ENCODE measurements at regions not wholly inside any gene's neighbourhood (a gene's known extent, or its start where the extent isn't known, plus 50 kb on each side); places are given as distances from the start of the nearest gene placed in this dataset.
A peak's percentile ranks its signal among the peaks of the same experiment; 100 is the strongest.

- DNase-seq = no peak
These were observed 67.6 kb downstream of the NMUR2 start for GRCh38 chr5:152337484-152337883.

- no peak for DNase-seq
These were observed 69.6 kb downstream of the NMUR2 start for GRCh38 chr5:152335461-152335860.

GRCh38 chr5:152332716-152333460 is 72.2 kb downstream of the NMUR2 start:
- peak in 2 of 3 experiments; percentile 18 to 55 for DNase-seq

DNA sequence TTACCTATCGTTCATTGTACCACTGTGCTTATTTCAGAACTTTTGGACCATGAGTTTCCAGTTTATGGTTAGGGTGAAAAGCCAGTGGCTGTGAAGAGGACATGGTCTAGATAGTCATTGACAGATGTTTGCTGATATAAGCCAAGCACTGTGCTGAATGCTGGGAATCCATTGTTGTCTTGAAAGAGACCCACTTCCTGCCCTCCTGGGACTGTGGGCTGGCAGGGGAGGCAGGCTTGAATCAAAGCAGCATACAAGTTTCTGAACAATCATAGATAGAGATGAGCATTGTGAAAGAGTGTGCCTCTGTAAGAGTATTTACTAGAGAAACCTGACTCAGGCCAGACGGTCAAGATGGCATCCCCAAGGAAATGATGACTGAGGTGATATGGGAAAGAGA is 73.4 kb downstream of the NMUR2 start:
- no peak for DNase-seq

GRCh38 chr5:152331006-152331405 is 74.1 kb downstream of the NMUR2 start:
- no peak for DNase-seq

GRCh38 chr5:152329761-152330283 is 75.3 kb downstream of the NMUR2 start:
- DNase-seq = peak in 1 of 3 experiments; percentile 17

DNA sequence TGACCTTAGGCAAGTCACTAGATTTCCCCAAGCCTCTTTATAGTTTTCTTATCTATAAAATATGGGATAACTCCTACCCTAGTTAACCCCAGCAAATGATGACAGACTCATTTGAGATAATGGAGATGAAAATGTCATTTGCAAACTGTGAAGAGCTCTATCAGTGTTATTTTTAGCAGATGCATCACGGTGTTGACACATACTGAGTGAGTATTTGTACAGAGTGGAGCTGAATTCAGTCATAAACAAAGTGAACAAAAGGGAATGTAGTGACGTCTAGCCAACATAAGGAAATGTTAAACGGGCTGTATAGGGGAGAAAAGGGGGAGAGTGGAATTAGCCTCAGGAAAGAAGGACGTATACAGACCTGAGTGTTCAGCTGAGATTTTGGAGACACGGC is 75.9 kb downstream of the NMUR2 start:
- DNase-seq = peak in 2 of 3 experiments; percentile 7 to 49

DNA sequence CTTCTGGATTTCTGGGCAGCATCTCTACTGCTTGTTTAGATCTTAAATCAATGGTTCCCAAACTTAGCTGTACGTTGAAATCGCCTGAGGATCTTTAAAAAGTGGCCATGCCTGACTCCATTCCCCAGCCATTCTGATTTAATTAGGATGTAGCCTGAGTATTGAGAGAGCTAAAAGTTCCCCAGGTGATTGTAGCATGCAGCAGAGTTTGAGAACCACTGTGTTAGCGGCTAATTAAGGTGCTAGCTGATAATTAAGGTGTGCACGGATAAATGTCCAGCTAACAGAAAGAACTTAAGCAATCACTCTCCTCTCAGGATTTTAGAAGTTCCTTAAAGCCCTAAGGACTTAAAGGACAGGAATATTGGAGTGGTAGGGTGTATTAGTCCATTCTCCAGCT is 89.1 kb downstream of the NMUR2 start:
- DNase-seq = no peak

DNA sequence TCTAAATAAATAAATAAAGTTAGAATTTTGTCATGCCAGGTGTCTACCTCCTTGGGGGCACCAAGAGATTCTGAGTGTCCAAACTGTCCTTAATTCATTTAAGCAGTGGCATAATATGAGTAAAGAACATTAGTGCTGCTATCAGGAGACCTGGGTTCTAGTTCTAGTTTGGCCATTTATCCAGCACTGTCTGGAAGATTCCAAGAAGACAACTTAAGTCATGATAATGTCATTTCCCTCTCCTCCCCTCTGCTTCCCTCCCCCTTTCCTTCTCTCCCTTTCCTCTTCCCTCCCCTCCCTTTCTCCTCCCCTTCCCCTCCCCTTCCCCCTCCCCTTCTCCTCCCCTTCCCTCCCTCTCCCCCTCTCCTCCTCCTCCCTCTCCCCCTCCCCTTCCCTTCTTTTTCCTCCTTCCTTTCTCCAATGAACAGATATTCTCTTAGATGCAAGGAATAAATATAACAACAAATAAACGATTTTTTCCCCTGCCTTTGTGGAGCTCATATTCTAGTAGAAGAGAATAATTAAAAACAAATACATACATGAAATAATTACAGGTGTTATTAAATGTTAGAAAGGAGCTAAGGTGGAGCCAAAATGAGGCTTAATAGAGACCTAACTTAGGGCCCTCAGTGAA is 90.8 kb downstream of the NMUR2 start:
- DNase-seq = no peak

DNA sequence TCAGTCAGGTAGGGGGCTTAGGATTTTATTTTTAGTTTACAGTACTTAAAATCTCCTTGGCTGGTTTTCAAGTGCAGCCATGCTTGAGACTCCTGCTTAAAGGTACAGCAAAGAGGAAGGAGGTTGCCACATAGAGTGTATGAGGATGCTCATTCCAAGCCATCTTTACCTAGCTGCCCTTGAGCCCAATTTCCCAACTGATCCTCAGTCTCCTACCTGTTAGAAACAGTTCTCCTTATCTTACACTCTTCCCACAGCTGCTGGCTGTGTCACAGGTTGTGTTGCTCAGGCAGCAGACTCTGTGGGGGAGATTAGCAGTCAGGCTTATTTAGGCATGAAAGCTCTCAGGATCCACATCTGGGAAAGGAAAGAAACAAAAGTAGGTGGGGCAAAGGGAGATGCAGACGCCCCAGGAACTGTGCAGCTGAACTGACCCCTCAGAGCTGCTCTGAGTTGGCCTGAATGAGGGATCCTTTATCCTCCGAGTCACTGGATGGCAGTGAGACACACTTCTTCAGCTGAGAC is 95.1 kb downstream of the NMUR2 start:
- no peak for DNase-seq

DNA sequence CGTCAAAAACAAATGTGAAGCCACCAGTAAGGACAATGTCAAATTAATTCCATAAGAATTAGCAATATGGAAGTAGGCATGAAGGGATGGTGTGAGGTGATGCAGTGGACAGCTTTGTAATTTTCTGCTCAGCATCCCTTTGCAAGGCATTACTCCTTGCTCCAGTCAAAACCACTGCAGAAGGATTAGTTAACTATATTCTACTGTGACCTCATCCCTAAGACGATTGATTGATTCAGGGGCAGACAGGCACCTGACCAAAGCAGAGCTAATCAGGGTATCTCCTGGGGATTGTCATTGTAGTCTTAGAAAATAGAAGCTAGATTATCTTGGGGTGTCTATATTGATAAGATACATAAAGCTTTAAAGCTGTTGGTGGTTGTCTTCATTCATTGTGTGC is 98.7 kb downstream of the NMUR2 start:
- no peak for DNase-seq

DNA sequence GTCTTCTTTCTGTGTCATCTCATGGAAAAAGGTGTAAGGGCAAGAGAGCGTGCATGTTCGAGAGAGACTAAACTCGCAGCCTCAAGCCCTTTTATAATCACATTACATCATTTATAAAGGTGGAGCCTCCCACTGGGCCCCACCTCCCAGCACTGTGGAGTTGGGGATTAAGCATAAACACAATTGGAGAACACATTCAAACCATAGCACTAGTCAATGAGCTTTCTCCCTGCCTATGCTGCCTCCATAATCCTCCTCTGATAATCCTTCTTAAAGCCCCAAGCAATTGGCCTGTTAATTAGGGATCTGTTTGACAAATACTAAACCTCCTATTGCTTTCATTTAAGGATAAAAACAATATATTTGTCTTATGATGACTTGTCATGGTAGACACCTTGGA is 99.6 kb downstream of the NMUR2 start:
- no peak for DNase-seq

- DNase-seq = no peak
These were observed 101.2 kb downstream of the NMUR2 start for GRCh38 chr5:152303841-152304240.

DNA sequence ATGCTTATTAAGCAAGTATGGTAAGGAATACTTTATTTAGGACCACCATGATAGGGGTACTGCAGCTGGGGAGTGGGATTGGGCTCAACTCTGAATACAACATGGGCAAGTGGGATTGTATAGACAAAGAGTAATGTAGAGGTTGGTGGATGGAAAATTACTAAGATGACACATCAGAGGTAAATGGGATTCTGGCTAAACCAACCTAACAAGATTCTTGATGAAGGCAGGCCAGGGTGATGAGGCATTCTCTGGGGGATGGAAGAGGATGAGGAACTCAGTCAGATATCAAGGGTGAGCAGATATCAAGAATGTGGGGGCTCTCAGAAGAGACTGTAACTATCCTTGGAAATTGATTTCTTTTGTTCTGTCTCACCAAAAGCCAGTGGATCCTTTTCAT is 107.2 kb downstream of the NMUR2 start:
- no peak for DNase-seq

GRCh38 chr5:152293189-152293588 is 111.9 kb downstream of the NMUR2 start:
- no peak for DNase-seq

- peak in 2 of 3 experiments; percentile 3 to 36 for DNase-seq
These were observed 114.9 kb downstream of the NMUR2 start for GRCh38 chr5:152290181-152290580.

- no peak for DNase-seq
These were observed 116.0 kb downstream of the NMUR2 start for GRCh38 chr5:152288917-152289595.

- DNase-seq = no peak
These were observed 116.6 kb downstream of the NMUR2 start for GRCh38 chr5:152288499-152288898.

- no peak for DNase-seq
These were observed 119.3 kb downstream of the NMUR2 start for GRCh38 chr5:152285764-152286163.

GRCh38 chr5:152282331-152282730 is 122.7 kb downstream of the NMUR2 start:
- DNase-seq = no peak

DNA sequence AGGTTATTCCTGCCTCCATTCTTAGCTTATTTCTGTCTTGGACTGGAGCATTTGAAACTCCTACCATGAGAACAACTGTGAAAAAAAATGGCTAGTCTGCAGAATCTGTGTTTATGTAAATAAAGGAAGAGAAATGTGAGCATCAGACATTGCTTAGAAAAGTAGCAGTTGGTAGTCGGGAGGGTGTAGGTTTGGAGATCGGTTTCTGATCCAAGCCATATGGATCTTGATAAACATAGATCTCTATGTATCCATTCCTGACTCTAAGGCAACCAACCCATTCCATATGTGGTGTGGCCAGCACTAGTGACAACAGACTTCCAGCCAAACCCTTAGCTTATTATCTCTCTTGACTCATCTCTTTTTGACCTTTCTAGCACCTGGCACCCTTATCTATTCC is 127.1 kb downstream of the NMUR2 start:
- DNase-seq = no peak

- DNase-seq = no peak
These were observed 130.9 kb downstream of the NMUR2 start for GRCh38 chr5:152274224-152274623.

DNA sequence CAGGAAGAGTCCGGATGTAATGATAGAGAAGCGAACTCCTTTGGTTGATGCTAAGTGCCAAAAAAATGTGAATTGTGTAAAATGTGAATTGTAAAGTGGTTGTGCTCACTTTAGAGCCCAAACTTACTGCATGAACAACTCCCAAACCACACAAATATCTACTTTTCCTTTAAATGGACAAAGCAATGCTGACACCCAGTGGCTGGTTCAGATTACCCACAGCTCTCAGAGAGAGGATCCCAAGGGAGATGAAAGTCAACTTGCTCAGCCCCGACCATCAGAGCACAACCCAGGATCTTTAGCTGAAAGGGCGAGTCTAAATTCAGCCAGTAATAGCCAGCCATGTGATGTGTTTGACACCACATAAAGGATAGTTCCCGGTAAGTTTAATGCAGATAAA is 133.7 kb downstream of the NMUR2 start:
- peak; percentile 8 to 51 (median 42) for DNase-seq

DNA sequence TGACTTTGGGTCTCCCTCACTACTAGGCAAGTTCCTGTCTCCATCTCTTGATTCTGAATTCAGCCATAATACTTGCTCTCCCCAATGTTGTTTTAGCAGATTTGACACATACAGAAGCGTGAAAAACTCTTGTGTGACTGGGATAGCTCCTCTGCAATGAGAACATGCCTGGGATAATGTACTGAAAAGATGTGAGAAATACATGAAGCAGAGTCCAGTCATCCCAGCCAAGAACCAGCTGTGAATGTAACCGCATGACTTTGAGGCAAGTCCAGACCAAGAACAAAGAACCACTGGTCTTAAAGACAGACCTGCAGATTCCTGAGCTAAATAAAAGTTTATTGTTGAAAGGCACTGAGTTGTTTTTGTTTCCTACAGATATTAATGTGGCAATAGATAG is 135.0 kb downstream of the NMUR2 start:
- no peak for DNase-seq

Data from NCI-H1417 (cell line).